ENCODE measurements at regions not wholly inside any gene's neighbourhood (a gene's known extent, or its start where the extent isn't known, plus 50 kb on each side); places are given as distances from the start of the nearest gene placed in this dataset.

DNA sequence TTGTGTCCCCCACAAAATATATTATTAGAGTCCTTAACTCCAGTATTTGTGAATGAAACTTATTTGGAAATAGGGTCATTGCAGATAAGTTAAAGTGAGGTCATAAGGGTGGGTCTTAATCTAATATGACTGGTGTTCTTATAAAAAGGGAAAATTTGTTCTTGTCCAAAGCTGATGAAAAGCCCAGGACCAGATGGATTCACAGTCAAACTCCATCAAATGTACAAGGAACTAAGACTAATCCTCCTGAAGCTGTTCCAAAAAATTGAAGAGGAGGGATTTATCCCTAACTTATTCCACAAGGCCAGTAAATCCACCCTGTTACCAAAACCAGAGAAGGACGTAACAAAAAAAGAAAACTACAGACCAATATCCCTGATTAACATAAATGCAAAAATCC is 56.4 kb upstream of the SLIT3 start:
- TF ChIP-seq, protein P1, sequence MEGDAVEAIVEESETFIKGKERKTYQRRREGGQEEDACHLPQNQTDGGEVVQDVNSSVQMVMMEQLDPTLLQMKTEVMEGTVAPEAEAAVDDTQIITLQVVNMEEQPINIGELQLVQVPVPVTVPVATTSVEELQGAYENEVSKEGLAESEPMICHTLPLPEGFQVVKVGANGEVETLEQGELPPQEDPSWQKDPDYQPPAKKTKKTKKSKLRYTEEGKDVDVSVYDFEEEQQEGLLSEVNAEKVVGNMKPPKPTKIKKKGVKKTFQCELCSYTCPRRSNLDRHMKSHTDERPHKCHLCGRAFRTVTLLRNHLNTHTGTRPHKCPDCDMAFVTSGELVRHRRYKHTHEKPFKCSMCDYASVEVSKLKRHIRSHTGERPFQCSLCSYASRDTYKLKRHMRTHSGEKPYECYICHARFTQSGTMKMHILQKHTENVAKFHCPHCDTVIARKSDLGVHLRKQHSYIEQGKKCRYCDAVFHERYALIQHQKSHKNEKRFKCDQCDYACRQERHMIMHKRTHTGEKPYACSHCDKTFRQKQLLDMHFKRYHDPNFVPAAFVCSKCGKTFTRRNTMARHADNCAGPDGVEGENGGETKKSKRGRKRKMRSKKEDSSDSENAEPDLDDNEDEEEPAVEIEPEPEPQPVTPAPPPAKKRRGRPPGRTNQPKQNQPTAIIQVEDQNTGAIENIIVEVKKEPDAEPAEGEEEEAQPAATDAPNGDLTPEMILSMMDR (IDR thresholded peaks at IDR 0.05), result no peak
- TF ChIP-seq EZH2 (IDR thresholded peaks at IDR 0.05; ENCODE audit: borderline replicate concordance, insufficient read depth, low read depth, low read length, poor library complexity, severe bottlenecking), result no peak

All from B cell (primary cell).